IMR-90 (cell line): ENCODE measurements at regions not wholly inside any gene's neighbourhood (a gene's known extent, or its start where the extent isn't known, plus 50 kb on each side); places are given as distances from the start of the nearest gene placed in this dataset.

Experiments
- ATAC-seq: fragments of 200-7000 bp; cut with Tn5 transposase; 2 replicates; pipeline ENCODE4 v1.9.1; 2020; ENCODE audit warnings: low read depth, mild to moderate bottlenecking, moderate library complexity
- BruUV-seq: library from RNA; stranded (reverse); fragments of 400-500 nt; replicated peaks from 2 replicates; lab custom pipeline; 2021; lab: Mats Ljungman, UMichigan
- CTCF ChIA-PET: fragments of 300-600 bp; formaldehyde crosslinking; extraction: SDS; loops from one replicate; lab custom pipeline; 2021; ENCODE audit warnings: antibody characterized with exemption; lab: Yijun Ruan, JAX
- POLR2A ChIA-PET: fragments of 300-600 bp; sonication (Branson Sonifier 250); formaldehyde crosslinking; loops from one replicate; lab custom pipeline; 2022; ENCODE audit warnings: antibody characterized with exemption; ENCODE audit not compliant: unreplicated experiment; lab: Charles Lee
- DNase-seq: peaks from one replicate; pipeline ENCODE4 v3.0.0; 2013
- H2AFZ ChIP-seq: replicated peaks from 2 replicates; pipeline ENCODE3; 2013; ENCODE audit warnings: low read length, mild to moderate bottlenecking; ENCODE audit not compliant: poor library complexity
- H2AK5ac ChIP-seq: 2 replicates; pipeline ENCODE4 v1.6.1; 2013; ENCODE audit warnings: low read depth, low read length, inconsistent platforms
- H2AK9ac ChIP-seq: replicated peaks from 2 replicates; pipeline ENCODE3; 2013; ENCODE audit warnings: mild to moderate bottlenecking, low read depth, low read length, moderate library complexity; ENCODE audit not compliant: poor library complexity
- H2BK120ac ChIP-seq: 2 replicates; pipeline ENCODE4 v1.6.1; 2013; ENCODE audit warnings: low read depth, low read length, inconsistent platforms
- H2BK15ac ChIP-seq: 3 replicates; pipeline ENCODE4 v1.6.1; 2013; ENCODE audit warnings: low read depth, low read length, inconsistent platforms
- H2BK20ac ChIP-seq: 2 replicates; pipeline ENCODE4 v1.6.1; 2013; ENCODE audit warnings: low read depth, mild to moderate bottlenecking, inconsistent platforms, low read length, moderate library complexity
- H2BK5ac ChIP-seq: 2 replicates; pipeline ENCODE4 v1.6.1; 2013; ENCODE audit warnings: mild to moderate bottlenecking, low read depth, low read length, inconsistent platforms; ENCODE audit not compliant: poor library complexity, severe bottlenecking
- H3K14ac ChIP-seq: replicated peaks from 2 replicates; pipeline ENCODE4 v1.6.1; 2013; ENCODE audit warnings: low read depth, low read length, inconsistent platforms
- H3K18ac ChIP-seq: 2 replicates; pipeline ENCODE4 v1.6.1; 2013; ENCODE audit warnings: low read depth, low read length, control low read depth
- H3K23ac ChIP-seq: 2 replicates; pipeline ENCODE4 v1.6.1; 2013; ENCODE audit warnings: low read depth, low read length, inconsistent platforms
- H3K27ac ChIP-seq: 2 replicates; pipeline ENCODE4 v1.5.1; 2013; ENCODE audit warnings: mild to moderate bottlenecking, control low read depth, low read length; ENCODE audit not compliant: insufficient read depth
- H3K27me3 ChIP-seq: 2 replicates; pipeline ENCODE4 v1.6.1; 2013; ENCODE audit warnings: low read length; ENCODE audit not compliant: control insufficient read depth, insufficient read depth
- H3K36me3 ChIP-seq: 2 replicates; pipeline ENCODE4 v1.6.1; 2013; ENCODE audit warnings: low read length, mixed read lengths; ENCODE audit not compliant: control insufficient read depth, insufficient read depth
- H3K4ac ChIP-seq: 2 replicates; pipeline ENCODE4 v1.6.1; 2013; ENCODE audit warnings: low read depth, low read length, inconsistent platforms
- H3K4me1 ChIP-seq: 2 replicates; pipeline ENCODE4 v1.6.1; 2013; ENCODE audit warnings: low read length, mixed read lengths; ENCODE audit not compliant: control insufficient read depth, insufficient read depth
- H3K4me2 ChIP-seq: 2 replicates; pipeline ENCODE4 v1.6.1; 2013; ENCODE audit warnings: low read depth, mild to moderate bottlenecking, control low read depth, low read length, moderate library complexity
- H3K4me3 ChIP-seq: 2 replicates; pipeline ENCODE4 v1.5.1; 2013; ENCODE audit warnings: low read depth, mild to moderate bottlenecking, control low read depth, low read length, moderate library complexity; ENCODE audit not compliant: insufficient read depth
- H3K56ac ChIP-seq: 2 replicates; pipeline ENCODE4 v1.6.1; 2013; ENCODE audit warnings: low read length, inconsistent platforms; ENCODE audit not compliant: insufficient read depth; ENCODE audit errors: extremely low read depth
- H3K79me1 ChIP-seq, 2 experiments: 2 replicates each; pipeline ENCODE4 v1.6.1; 2013; ENCODE audit warnings: low read length in 2 of 2, inconsistent platforms in 1 of 2, low read depth in 1 of 2
- H3K9ac ChIP-seq: 2 replicates; pipeline ENCODE4 v1.6.1; 2013; ENCODE audit warnings: low read depth, low read length, control low read depth
- H3K9me1 ChIP-seq: 2 replicates; pipeline ENCODE4 v1.6.1; 2013; ENCODE audit warnings: low read length, inconsistent platforms; ENCODE audit not compliant: insufficient read depth
- H3K9me3 ChIP-seq: 2 replicates; pipeline ENCODE4 v1.6.1; 2013; ENCODE audit warnings: low read length; ENCODE audit not compliant: control insufficient read depth, insufficient read depth
- H4K20me1 ChIP-seq: 2 replicates; pipeline ENCODE4 v1.6.1; 2013; ENCODE audit warnings: low read length, inconsistent platforms; ENCODE audit not compliant: insufficient read depth
- H4K5ac ChIP-seq: 2 replicates; pipeline ENCODE4 v1.6.1; 2013; ENCODE audit warnings: mild to moderate bottlenecking, low read depth, low read length, control low read depth
- H4K8ac ChIP-seq, 2 experiments: 2 replicates each; pipeline ENCODE4 v1.6.1; 2013; ENCODE audit warnings: low read depth in 2 of 2, low read length in 2 of 2, control low read depth in 1 of 2, inconsistent platforms in 1 of 2
- H4K91ac ChIP-seq: 2 replicates; pipeline ENCODE4 v1.6.1; 2013; ENCODE audit warnings: low read depth, low read length, inconsistent platforms; ENCODE audit not compliant: insufficient read depth
- BHLHE40 ChIP-seq: fragments of 150-350 bp; IDR thresholded peaks from 2 replicates; pipeline ENCODE4 v1.6.1; 2016; ENCODE audit warnings: mild to moderate bottlenecking, low read depth, low read length
- CHD1 ChIP-seq: IDR thresholded peaks from 2 replicates; pipeline ENCODE4 v1.6.1; 2012; ENCODE audit warnings: low read depth, low read length, improper control_type of control experiment
- MAZ ChIP-seq: IDR thresholded peaks from 2 replicates; pipeline ENCODE4 v1.6.1; 2012; ENCODE audit warnings: low read depth, mild to moderate bottlenecking, low read length, improper control_type of control experiment, moderate library complexity, borderline replicate concordance
- NFE2L2 ChIP-seq: fragments of 150-350 bp; IDR thresholded peaks from 2 replicates; pipeline ENCODE4 v1.6.1; 2016; ENCODE audit warnings: low read depth, mild to moderate bottlenecking, low read length
- POLR2A ChIP-seq: IDR thresholded peaks from 2 replicates; pipeline ENCODE4 v1.6.1; 2012; ENCODE audit warnings: mild to moderate bottlenecking, low read depth, low read length
- RFX5 ChIP-seq: IDR thresholded peaks from 2 replicates; pipeline ENCODE4 v1.8.0; 2012; ENCODE audit warnings: low read depth, mild to moderate bottlenecking, low read length, moderate library complexity
- SMC3 ChIP-seq: fragments of 150-350 bp; IDR thresholded peaks from 2 replicates; pipeline ENCODE4 v1.6.1; 2016; ENCODE audit warnings: low read depth, mild to moderate bottlenecking, antibody characterized with exemption, low read length, moderate library complexity
- WGBS, 2 experiments: methylation state at CpG; one replicate each; pipeline versions ENCODE4 v1.1.5 to v1.1.7; 2013; ENCODE audit warnings: missing lambda C conversion rate in 2 of 2; ENCODE audit not compliant: insufficient read length in 1 of 2; ENCODE audit errors: extremely low coverage in 2 of 2; 5-methylcytosine and 5-hydroxymethylcytosine counted together
- dilution Hi-C: fragments of 300-500 bp; cut with HindIII; formaldehyde crosslinking; loops from one replicate; pipeline ENCODE4 v1.14.3; 2018; ENCODE audit warnings: low sequenced_read_pairs; ENCODE audit not compliant: unreplicated experiment
- in situ Hi-C: fragments of 300-500 bp; cut with MboI; formaldehyde crosslinking; loops from 3 replicates; pipeline ENCODE4 v1.14.3; 2019; ENCODE audit warnings: low sequenced_read_pairs, inconsistent platforms, mixed read lengths
- intact Hi-C: fragments of 100-400 bp; cut with micrococcal nuclease; formaldehyde crosslinking; loops from 2 replicates; pipeline ENCODE4 v1.10.0; 2022
- TF ChIP-seq, protein P1 (sequence below): fragments of 150-350 bp; IDR thresholded peaks from 2 replicates; pipeline ENCODE4 v1.6.1; 2016; ENCODE audit warnings: low read depth, mild to moderate bottlenecking, low read length, moderate library complexity, borderline replicate concordance

DNA sequence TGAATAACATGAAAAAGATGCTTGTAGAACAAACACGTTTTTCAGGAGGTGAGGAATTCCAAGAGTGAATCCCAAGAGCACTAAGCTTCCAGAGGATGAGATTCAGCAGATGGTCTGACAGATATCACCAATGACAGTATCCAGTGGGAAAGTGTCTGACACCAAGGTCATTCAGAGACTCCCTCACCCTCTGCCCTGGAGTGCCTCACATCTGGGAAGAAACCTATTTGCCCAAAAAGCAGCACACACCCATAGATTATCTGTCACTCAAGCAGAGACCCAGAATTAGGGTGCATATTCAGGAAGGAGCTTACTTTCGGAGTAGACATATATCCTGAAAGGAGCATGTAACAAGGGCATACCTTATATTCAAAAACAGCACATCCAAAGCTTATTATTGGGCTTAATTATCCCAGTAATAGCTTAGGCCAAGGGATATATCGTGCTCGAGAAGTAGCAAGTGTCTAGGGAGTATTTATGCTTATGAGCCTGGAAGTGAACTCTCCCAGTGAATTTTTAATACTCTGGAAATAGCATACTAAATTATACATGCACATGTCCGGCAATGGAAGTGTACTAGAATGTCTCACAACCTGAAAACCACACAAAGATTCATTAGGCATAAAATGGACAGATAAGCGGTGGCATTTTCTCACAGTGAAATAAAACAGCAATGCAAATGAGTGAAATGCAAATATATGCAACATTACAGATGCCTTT, 998.1 kb upstream of the TMEM132C start:
- no peaks in the 10 kb centered on the region for H3K9me1 ChIP-seq

More for the DNA sequence above, 998.1 kb upstream of the TMEM132C start:
- Histone ChIP-seq H2BK15ac (no peak overlapping the region), H3K9me3 (peaks cover 9% of the 10 kb centered on the region), H3K4me3 (no peak overlapping the region), H3K23ac (no peak overlapping the region), H3K79me1 (no peaks in the 10 kb centered on the region), H3K9ac (no peak overlapping the region), H2AK9ac (no peak overlapping the region), H2BK5ac (no peak overlapping the region), H2AK5ac (no peak overlapping the region), H3K4me1 (peaks cover 6% of the 10 kb centered on the region; the same call in 1 of the 2 replicates), H2BK120ac (no peak overlapping the region), H2AFZ (no peak overlapping the region), H3K4me2 (no peak overlapping the region), H4K20me1 (no peaks in the 10 kb centered on the region), H3K56ac (no peak overlapping the region), H4K5ac (no peak overlapping the region), H3K14ac (no peak overlapping the region), H3K27ac (no peak overlapping the region), H3K27me3 (no peaks in the 10 kb centered on the region), H4K8ac (no peak overlapping the region), H3K4ac (no peak overlapping the region), H2BK20ac (no peak overlapping the region), H3K18ac (peak overlapping the region; percentile 51; the same call in 1 of the 2 replicates), H3K36me3 (no peaks in the 10 kb centered on the region), H4K91ac (no peak overlapping the region)
- DNase-seq (no peak), ATAC-seq (no peak)
- intact Hi-C loops, result no loop called here
- ChIA-PET CTCF (no interaction called here), POLR2A (no interaction called here)
- dilution Hi-C loops, result no loop called here
- in situ Hi-C loops, result no loop called here
- WGBS, 2 experiments, result 0% methylated on average over 1 of the region's 6 CpGs; no CpG with 5 or more reads in 1 of the 2 experiments
- BruUV-seq, result no TSS peak
- TF ChIP-seq SMC3 (no peak), RFX5 (no peak), CHD1 (no peak), BHLHE40 (no peak), NFE2L2 (no peak), POLR2A (no peak), MAZ (no peak)
- TF ChIP-seq, protein P1, sequence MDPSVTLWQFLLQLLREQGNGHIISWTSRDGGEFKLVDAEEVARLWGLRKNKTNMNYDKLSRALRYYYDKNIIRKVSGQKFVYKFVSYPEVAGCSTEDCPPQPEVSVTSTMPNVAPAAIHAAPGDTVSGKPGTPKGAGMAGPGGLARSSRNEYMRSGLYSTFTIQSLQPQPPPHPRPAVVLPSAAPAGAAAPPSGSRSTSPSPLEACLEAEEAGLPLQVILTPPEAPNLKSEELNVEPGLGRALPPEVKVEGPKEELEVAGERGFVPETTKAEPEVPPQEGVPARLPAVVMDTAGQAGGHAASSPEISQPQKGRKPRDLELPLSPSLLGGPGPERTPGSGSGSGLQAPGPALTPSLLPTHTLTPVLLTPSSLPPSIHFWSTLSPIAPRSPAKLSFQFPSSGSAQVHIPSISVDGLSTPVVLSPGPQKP, result no peak
